IPS DF 6.9 (cell line): ENCODE measurements at regions not wholly inside any gene's neighbourhood (a gene's known extent, or its start where the extent isn't known, plus 50 kb on each side); places are given as distances from the start of the nearest gene placed in this dataset.
"Not testable (repeated sequence)": the region's sequence is repeated elsewhere in the genome, so short reads cannot be mapped to it uniquely, and the experiment has no call there.

Experiments
- DNase-seq: peaks from one replicate; pipeline ENCODE4 v3.0.0-alpha.2; 2013; ENCODE audit warnings: low read depth, low spot score
- H3K27ac ChIP-seq: one replicate; pipeline ENCODE4 v1.5.1; 2013; ENCODE audit warnings: low read length, control low read depth
- H3K27me3 ChIP-seq: 2 replicates; pipeline ENCODE4 v1.6.1; 2013; ENCODE audit warnings: mild to moderate bottlenecking, low read length; ENCODE audit not compliant: control insufficient read depth, insufficient read depth
- H3K36me3 ChIP-seq: 2 replicates; pipeline ENCODE4 v1.6.1; 2013; ENCODE audit warnings: low read length; ENCODE audit not compliant: control insufficient read depth, insufficient read depth
- H3K4me1 ChIP-seq: 2 replicates; pipeline ENCODE4 v1.6.1; 2013; ENCODE audit warnings: low read length; ENCODE audit not compliant: control insufficient read depth, insufficient read depth
- H3K4me3 ChIP-seq: 2 replicates; pipeline ENCODE4 v1.5.1; 2013; ENCODE audit warnings: mild to moderate bottlenecking, low read length
- H3K9me3 ChIP-seq: 2 replicates; pipeline ENCODE4 v1.6.1; 2013; ENCODE audit warnings: low read length, inconsistent platforms; ENCODE audit not compliant: control insufficient read depth, insufficient read depth
- WGBS: extraction: QIAGEN DNeasy Blood & Tissue Kit; methylation state at CpG from one replicate; pipeline ENCODE4 v1.1.7; 2013; ENCODE audit warnings: mixed read lengths, missing lambda C conversion rate; ENCODE audit not compliant: insufficient read length, insufficient coverage; 5-methylcytosine and 5-hydroxymethylcytosine counted together

- WGBS: no CpG with 5 or more reads among the region's 1 CpG
- no peak overlapping the region for H3K27ac ChIP-seq
- no peak overlapping the region for H3K4me3 ChIP-seq
- no peaks in the 10 kb centered on the region for H3K4me1 ChIP-seq
- H3K27me3 ChIP-seq: no peaks in the 10 kb centered on the region
- no peaks in the 10 kb centered on the region for H3K36me3 ChIP-seq
- DNase-seq: no peak
- H3K9me3 ChIP-seq: no peaks in the 10 kb centered on the region
These were observed 92.9 kb upstream of the SIX2 start for GRCh38 chr2:45102141-45102540.

- Histone ChIP-seq H3K36me3 (no peaks in the 10 kb centered on the region), H3K4me1 (no peaks in the 10 kb centered on the region), H3K27ac (no peak overlapping the region), H3K4me3 (no peak overlapping the region), H3K9me3 (no peaks in the 10 kb centered on the region), H3K27me3 (no peaks in the 10 kb centered on the region)
- no CpG with 5 or more reads among the region's 6 CpGs for WGBS
- no peak for DNase-seq
These were observed 87.7 kb upstream of the SIX2 start for GRCh38 chr2:45096996-45097395.

GRCh38 chr2:45096038-45096437 lies 86.8 kb upstream of the SIX2 start:
- H3K36me3 ChIP-seq, DNase-seq, H3K27me3 ChIP-seq, H3K9me3 ChIP-seq, H3K4me1 ChIP-seq, H3K27ac ChIP-seq, H3K4me3 ChIP-seq: not testable (repeated sequence)
- WGBS: no CpG with 5 or more reads among the region's 10 CpGs

DNA sequence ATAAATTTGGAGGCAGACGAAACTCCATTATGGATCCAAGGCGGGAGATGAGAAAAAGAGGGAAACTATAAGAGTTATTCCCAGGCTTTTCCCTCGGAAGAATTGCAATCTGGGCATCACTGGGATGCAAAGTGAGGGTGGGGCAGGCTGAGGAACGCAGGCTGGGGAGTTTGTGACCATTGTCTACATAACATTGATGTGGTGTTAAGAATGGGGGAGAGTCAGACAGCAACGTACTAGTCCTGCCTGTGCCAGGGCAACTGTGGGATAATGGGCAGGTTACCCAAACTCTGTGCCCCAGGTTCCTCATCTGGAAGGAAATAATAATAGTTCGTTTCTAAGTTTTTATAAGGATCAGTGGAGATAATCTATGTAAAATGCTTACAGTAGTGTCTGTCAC lies 84.4 kb upstream of the SIX2 start:
- no peaks in the 10 kb centered on the region for H3K9me3 ChIP-seq
- no peak for DNase-seq
- no peaks in the 10 kb centered on the region for H3K36me3 ChIP-seq
- H3K4me1 ChIP-seq: no peaks in the 10 kb centered on the region
- H3K27me3 ChIP-seq: no peaks in the 10 kb centered on the region
- H3K4me3 ChIP-seq: no peak overlapping the region
- no peak overlapping the region for H3K27ac ChIP-seq
- WGBS: no CpG with 5 or more reads among the region's 6 CpGs

GRCh38 chr2:45093181-45093580 lies 83.9 kb upstream of the SIX2 start:
- Histone ChIP-seq H3K36me3 (no peaks in the 10 kb centered on the region), H3K9me3 (no peaks in the 10 kb centered on the region), H3K27ac (no peak overlapping the region), H3K4me3 (no peak overlapping the region), H3K4me1 (no peaks in the 10 kb centered on the region), H3K27me3 (no peaks in the 10 kb centered on the region)
- DNase-seq: no peak
- no CpG with 5 or more reads among the region's 5 CpGs for WGBS

- H3K27ac ChIP-seq: no peak overlapping the region
- H3K27me3 ChIP-seq: no peaks in the 10 kb centered on the region
- no peaks in the 10 kb centered on the region for H3K9me3 ChIP-seq
- H3K4me1 ChIP-seq: no peaks in the 10 kb centered on the region
- DNase-seq: no peak
- no peak overlapping the region for H3K4me3 ChIP-seq
- H3K36me3 ChIP-seq: no peaks in the 10 kb centered on the region
- no CpG with 5 or more reads among the region's 12 CpGs for WGBS
These were observed 80.5 kb upstream of the SIX2 start for GRCh38 chr2:45089554-45090261.

DNA sequence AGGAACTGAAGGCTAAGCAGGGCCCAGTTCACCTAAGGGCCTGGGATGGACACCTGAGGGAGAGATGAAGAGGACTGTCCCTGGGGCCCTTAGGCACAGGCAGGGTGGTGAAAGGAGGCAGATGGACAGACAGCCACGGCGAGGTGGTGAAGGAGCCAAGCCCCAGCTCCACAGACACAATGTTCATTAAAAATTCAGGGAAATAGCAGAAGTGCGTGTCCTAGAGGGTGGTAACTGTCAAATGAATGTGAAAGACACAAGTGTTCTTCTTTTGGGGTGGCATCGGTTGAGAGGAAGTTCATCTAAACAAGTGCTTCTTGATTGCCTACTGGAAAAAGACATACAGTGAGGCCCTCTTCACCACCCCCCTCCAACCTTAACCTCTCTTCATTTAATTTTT lies 76.2 kb upstream of the SIX2 start:
- no peak for DNase-seq
- no peak overlapping the region for H3K4me3 ChIP-seq
- no peak overlapping the region for H3K27ac ChIP-seq
- H3K4me1 ChIP-seq: no peaks in the 10 kb centered on the region
- no CpG with 5 or more reads among the region's 4 CpGs for WGBS
- H3K27me3 ChIP-seq: no peaks in the 10 kb centered on the region
- no peaks in the 10 kb centered on the region for H3K9me3 ChIP-seq
- H3K36me3 ChIP-seq: no peaks in the 10 kb centered on the region

- DNase-seq: no peak
- no peaks in the 10 kb centered on the region for H3K9me3 ChIP-seq
- no peak overlapping the region for H3K27ac ChIP-seq
- no CpG with 5 or more reads among the region's 8 CpGs for WGBS
- no peak overlapping the region for H3K4me3 ChIP-seq
- H3K36me3 ChIP-seq: no peaks in the 10 kb centered on the region
- no peaks in the 10 kb centered on the region for H3K27me3 ChIP-seq
- no peaks in the 10 kb centered on the region for H3K4me1 ChIP-seq
These were observed 75.2 kb upstream of the SIX2 start for GRCh38 chr2:45084361-45085020.

DNA sequence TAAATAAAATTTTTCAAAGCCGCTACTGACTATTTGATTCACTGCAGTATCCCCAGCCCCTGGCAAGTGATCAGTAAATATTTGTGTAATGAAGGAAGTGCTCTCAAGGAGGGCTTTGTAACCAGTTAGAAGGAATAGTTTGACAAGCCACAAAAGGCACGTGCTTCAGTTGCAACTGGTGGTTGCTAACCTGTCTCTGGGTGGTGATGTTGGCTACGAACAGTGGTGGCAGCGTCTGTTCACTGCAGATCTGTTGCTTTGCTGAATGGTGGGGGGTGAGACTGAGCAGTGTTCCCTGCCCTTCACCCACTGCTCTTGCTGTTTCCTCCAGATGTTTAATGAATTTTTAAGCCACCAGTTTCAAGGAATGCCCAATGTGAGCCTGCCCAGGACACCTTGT lies 73.9 kb upstream of the SIX2 start:
- no peaks in the 10 kb centered on the region for H3K36me3 ChIP-seq
- no peak overlapping the region for H3K4me3 ChIP-seq
- H3K4me1 ChIP-seq: no peaks in the 10 kb centered on the region
- H3K27ac ChIP-seq: no peak overlapping the region
- no peaks in the 10 kb centered on the region for H3K9me3 ChIP-seq
- WGBS: no CpG with 5 or more reads among the region's 4 CpGs
- DNase-seq: no peak
- H3K27me3 ChIP-seq: no peaks in the 10 kb centered on the region

- no peak overlapping the region for H3K4me3 ChIP-seq
- WGBS: no CpG with 5 or more reads among the region's 4 CpGs
- no peak overlapping the region for H3K27ac ChIP-seq
- H3K36me3 ChIP-seq: no peaks in the 10 kb centered on the region
- no peaks in the 10 kb centered on the region for H3K27me3 ChIP-seq
- no peak for DNase-seq
- no peaks in the 10 kb centered on the region for H3K4me1 ChIP-seq
- no peaks in the 10 kb centered on the region for H3K9me3 ChIP-seq
These were observed 65.5 kb upstream of the SIX2 start for GRCh38 chr2:45074713-45075112.

GRCh38 chr2:45072862-45073237 lies 63.6 kb upstream of the SIX2 start:
- Histone ChIP-seq H3K36me3 (no peaks in the 10 kb centered on the region), H3K27me3 (no peaks in the 10 kb centered on the region), H3K9me3 (no peaks in the 10 kb centered on the region), H3K4me1 (no peaks in the 10 kb centered on the region), H3K27ac (no peak overlapping the region), H3K4me3 (no peak overlapping the region)
- WGBS: no CpG with 5 or more reads among the region's 8 CpGs
- no peak for DNase-seq
